Effector memory CD8-positive, alpha-beta T cell (primary cell): ENCODE measurements at regions not wholly inside any gene's neighbourhood (a gene's known extent, or its start where the extent isn't known, plus 50 kb on each side); places are given as distances from the start of the nearest gene placed in this dataset.

Source experiments
- ATAC-seq: fragments of 150-1000 bp; cut with Tn5 transposase; replicated peaks from 2 replicates; pipeline ENCODE4 v1.10.0; 2021; ENCODE audit warnings: mild to moderate bottlenecking, moderate library complexity
- DNase-seq, 3 experiments: peaks; one replicate each; pipeline ENCODE4 v3.0.0; 2021
- H3K27ac Mint-ChIP-seq, 2 donors: one replicate each; pipeline ENCODE4 v1.8.0; 2022; ENCODE audit warnings: mild to moderate bottlenecking in 2 of 2, mixed read lengths in 2 of 2, moderate library complexity in 2 of 2
- H3K27me3 Mint-ChIP-seq, 2 donors: one replicate each; pipeline ENCODE4 v1.8.0; 2022; ENCODE audit warnings: mixed read lengths in 2 of 2
- H3K36me3 Mint-ChIP-seq: one replicate; pipeline ENCODE4 v1.8.0; 2022; ENCODE audit warnings: mild to moderate bottlenecking, moderate library complexity, mixed read lengths; ENCODE audit not compliant: insufficient read depth
- H3K4me1 Mint-ChIP-seq, 2 donors: one replicate each; pipeline ENCODE4 v1.8.0; 2022; ENCODE audit warnings: low read depth in 2 of 2, mixed read lengths in 2 of 2
- H3K4me3 Mint-ChIP-seq, 2 donors: one replicate each; pipeline ENCODE4 v1.8.0; 2022; ENCODE audit warnings: mild to moderate bottlenecking in 2 of 2, mixed read lengths in 2 of 2, moderate library complexity in 2 of 2
- H3K9me3 Mint-ChIP-seq, 2 donors: one replicate each; pipeline ENCODE4 v1.8.0; 2022; ENCODE audit warnings: mixed read lengths in 2 of 2

- no peak for ATAC-seq
- Mint-ChIP-seq H3K27ac (no peak overlapping the region), H3K27me3 (peaks cover 6 to 21% of the 10 kb centered on the region in 2 donors), H3K9me3 (peaks cover 3 to 7% of the 10 kb centered on the region in 2 donors), H3K4me1 (no peaks in the 10 kb centered on the region), H3K36me3 (no peaks in the 10 kb centered on the region), H3K4me3 (no peak overlapping the region)
- no peak for DNase-seq
These were observed 277.2 kb upstream of the TCERG1L start for GRCh38 chr10:131588704-131589220.

DNA sequence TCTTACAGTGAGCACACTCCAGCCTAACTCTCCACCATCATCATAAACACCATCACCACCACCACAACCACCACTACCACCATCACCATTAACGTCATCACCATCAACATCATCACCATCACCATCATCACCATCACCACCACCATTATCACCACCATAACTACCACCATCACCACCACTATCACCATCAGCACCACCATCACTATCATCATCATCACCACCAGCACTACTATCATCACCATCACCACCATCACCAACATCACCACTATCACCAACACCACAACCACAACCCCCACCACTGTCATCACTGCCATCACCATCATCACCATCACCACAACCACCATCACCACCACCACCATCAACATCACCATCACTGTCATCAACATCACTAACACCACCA lies 279.0 kb upstream of the TCERG1L start:
- Mint-ChIP-seq H3K36me3 (no peaks in the 10 kb centered on the region), H3K4me1 (no peaks in the 10 kb centered on the region), H3K4me3 (no peak overlapping the region), H3K27me3 (peaks cover 3 to 16% of the 10 kb centered on the region in 2 donors), H3K9me3 (peaks cover 2 to 7% of the 10 kb centered on the region in 2 donors), H3K27ac (no peak overlapping the region)
- DNase-seq (no peak), ATAC-seq (no peak)

DNA sequence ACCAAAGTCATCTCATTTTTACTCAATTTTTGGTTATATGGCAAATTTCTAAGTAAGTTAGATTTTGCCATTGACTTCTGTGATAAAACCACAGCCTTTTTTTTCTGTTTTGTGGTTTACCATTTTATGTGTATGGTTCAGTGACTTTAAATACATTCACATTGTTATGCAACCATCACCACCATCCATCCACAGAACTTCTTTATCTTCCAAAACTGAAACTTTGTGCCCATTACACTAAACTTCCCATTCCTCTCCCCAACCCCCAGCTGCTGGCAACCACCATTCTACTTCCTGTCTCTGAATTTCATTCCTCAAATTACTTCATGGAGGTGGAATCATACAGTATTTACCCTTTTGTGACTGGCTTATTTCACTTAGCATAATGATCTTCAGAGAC lies 280.4 kb upstream of the TCERG1L start:
- Mint-ChIP-seq H3K27ac (no peak overlapping the region), H3K4me1 (no peaks in the 10 kb centered on the region), H3K9me3 (peaks cover 0 to 1% of the 10 kb centered on the region in 2 donors)

DNA sequence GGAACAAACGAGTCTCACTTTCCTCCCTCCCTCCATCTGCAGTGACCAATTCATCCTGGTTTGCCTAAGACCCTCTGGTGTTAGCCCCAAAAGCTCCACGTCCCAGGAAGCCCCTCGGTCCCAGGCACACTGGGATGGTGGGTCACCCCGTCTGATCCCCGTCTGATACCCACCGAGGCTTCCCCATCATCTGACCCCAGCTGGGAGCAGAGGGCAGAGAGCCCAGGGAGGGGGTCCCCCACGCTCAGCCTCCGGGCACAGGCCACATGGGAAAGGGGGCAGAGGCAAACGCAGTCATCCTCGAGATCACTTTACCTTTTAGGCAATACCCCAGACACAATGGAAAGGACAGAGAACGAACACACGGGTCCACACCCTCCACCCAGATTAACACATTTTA lies 291.6 kb upstream of the PPP2R2D start:
- no peak for DNase-seq
- Mint-ChIP-seq H3K36me3 (no peaks in the 10 kb centered on the region), H3K9me3 (peaks cover 0 to 8% of the 10 kb centered on the region in 2 donors), H3K27ac (no peak overlapping the region), H3K27me3 (peaks cover 10 to 11% of the 10 kb centered on the region in 2 donors), H3K4me3 (no peak overlapping the region), H3K4me1 (no peaks in the 10 kb centered on the region)
- ATAC-seq = no peak

More for the DNA sequence above, 280.4 kb upstream of the TCERG1L start:
- H3K27me3 Mint-ChIP-seq = peaks cover 0 to 2% of the 10 kb centered on the region in 2 donors
- ATAC-seq = no peak
- DNase-seq = no peak
- H3K4me3 Mint-ChIP-seq = no peak overlapping the region
- no peaks in the 10 kb centered on the region for H3K36me3 Mint-ChIP-seq

GRCh38 chr10:131615150-131615549 lies 285.7 kb upstream of the PPP2R2D start:
- Mint-ChIP-seq H3K36me3 (no peaks in the 10 kb centered on the region), H3K27ac (no peak overlapping the region), H3K27me3 (peaks cover 8 to 41% of the 10 kb centered on the region in 2 donors), H3K4me1 (no peaks in the 10 kb centered on the region), H3K9me3 (no peaks in the 10 kb centered on the region), H3K4me3 (no peak overlapping the region)
- DNase-seq = no peak
- ATAC-seq = no peak

GRCh38 chr10:131616040-131616439 lies 284.8 kb upstream of the PPP2R2D start:
- Mint-ChIP-seq H3K27me3 (peaks cover 8 to 42% of the 10 kb centered on the region in 2 donors), H3K9me3 (no peaks in the 10 kb centered on the region), H3K4me3 (no peak overlapping the region), H3K4me1 (no peaks in the 10 kb centered on the region), H3K36me3 (no peaks in the 10 kb centered on the region), H3K27ac (no peak overlapping the region)
- DNase-seq = no peak
- no peak for ATAC-seq

GRCh38 chr10:131617113-131617858 lies 283.5 kb upstream of the PPP2R2D start:
- H3K4me3 Mint-ChIP-seq = no peak overlapping the region
- no peaks in the 10 kb centered on the region for H3K9me3 Mint-ChIP-seq
- ATAC-seq (no peak), DNase-seq (no peak)
- H3K36me3 Mint-ChIP-seq = no peaks in the 10 kb centered on the region
- H3K27me3 Mint-ChIP-seq = peaks cover 8 to 42% of the 10 kb centered on the region in 2 donors
- H3K27ac Mint-ChIP-seq = no peak overlapping the region
- no peaks in the 10 kb centered on the region for H3K4me1 Mint-ChIP-seq

GRCh38 chr10:131618587-131619267 lies 282.1 kb upstream of the PPP2R2D start:
- DNase-seq = no peak
- Mint-ChIP-seq H3K9me3 (no peaks in the 10 kb centered on the region), H3K27me3 (peaks cover 7 to 36% of the 10 kb centered on the region in 2 donors), H3K4me3 (no peak overlapping the region), H3K4me1 (no peaks in the 10 kb centered on the region), H3K27ac (no peak overlapping the region), H3K36me3 (no peaks in the 10 kb centered on the region)
- no peak for ATAC-seq

DNA sequence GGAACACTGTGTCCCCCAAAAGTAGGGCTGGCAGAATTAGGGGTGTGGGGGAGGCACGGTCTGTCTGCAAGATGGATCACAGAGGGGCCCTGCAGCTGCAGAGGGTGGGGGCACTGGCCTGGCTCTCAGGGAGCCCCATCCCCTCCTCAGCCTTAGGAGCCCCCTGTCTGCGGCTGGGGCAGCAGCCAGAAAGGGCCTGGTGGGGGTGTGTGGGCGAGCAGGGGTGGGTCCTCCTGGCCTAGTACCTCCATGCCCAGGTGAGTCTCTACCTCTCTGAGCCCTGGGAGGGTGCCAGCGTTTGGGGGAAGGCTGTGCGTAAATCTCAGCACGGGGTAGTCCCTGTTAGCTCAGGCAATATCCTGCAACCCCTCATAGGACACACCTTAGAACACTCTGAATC lies 280.5 kb upstream of the PPP2R2D start:
- DNase-seq = no peak
- H3K27ac Mint-ChIP-seq = no peak overlapping the region
- no peak for ATAC-seq

DNA sequence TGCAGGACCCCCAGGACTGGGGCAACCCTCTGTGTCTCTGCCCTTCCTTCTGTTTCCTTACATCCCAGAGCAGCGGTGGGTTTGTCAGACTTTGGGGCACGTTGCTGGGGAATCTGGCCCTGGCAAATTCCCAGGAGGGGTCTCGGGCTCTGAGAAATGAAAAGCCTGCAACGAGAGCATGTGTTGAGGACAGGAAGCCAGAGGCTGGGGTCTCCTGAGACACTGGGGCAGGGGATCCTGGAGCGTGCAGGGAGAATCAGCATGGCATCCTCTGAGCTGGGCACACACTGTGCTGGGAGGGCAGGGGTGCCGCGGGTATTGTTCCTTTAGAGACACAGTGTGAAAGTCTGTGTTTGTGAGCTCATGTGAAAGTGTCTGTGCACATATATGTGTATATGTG lies 279.9 kb upstream of the PPP2R2D start:
- Mint-ChIP-seq H3K27me3 (peaks cover 0 to 16% of the 10 kb centered on the region in 2 donors), H3K4me1 (no peaks in the 10 kb centered on the region), H3K36me3 (no peaks in the 10 kb centered on the region), H3K27ac (no peak overlapping the region), H3K4me3 (no peak overlapping the region), H3K9me3 (no peaks in the 10 kb centered on the region)
- ATAC-seq (no peak), DNase-seq (no peak)

More for the DNA sequence above, 280.5 kb upstream of the PPP2R2D start:
- Mint-ChIP-seq H3K4me1 (no peaks in the 10 kb centered on the region), H3K4me3 (no peak overlapping the region), H3K27me3 (peaks cover 0 to 20% of the 10 kb centered on the region in 2 donors), H3K36me3 (no peaks in the 10 kb centered on the region), H3K9me3 (no peaks in the 10 kb centered on the region)

- ATAC-seq = no peak
- Mint-ChIP-seq H3K4me1 (peaks cover 0 to 3% of the 10 kb centered on the region in 2 donors), H3K4me3 (no peak overlapping the region), H3K36me3 (no peaks in the 10 kb centered on the region), H3K9me3 (no peaks in the 10 kb centered on the region), H3K27ac (no peak overlapping the region), H3K27me3 (peaks cover 0 to 8% of the 10 kb centered on the region in 2 donors)
- no peak for DNase-seq
These were observed 278.8 kb upstream of the PPP2R2D start for GRCh38 chr10:131621784-131622624.

DNA sequence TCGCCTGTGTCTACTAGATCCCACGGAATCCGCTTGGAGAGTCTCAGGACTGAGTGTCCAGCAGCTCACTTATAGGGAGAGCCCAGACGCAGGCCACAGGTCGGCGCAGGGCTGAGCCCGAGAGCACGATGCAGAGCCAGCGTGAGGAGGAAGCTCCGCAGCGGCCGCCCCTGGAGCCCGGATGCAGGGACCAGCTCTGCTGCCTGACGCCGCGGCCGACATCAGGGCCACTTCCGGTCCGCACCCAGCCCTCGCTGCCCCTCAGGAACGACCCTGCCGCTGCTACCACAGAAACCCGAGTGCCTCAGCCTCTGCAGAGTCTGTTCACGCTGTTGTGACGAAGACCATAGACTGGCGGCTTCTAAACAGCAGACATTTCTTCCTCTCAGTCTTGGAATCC lies 275.8 kb upstream of the PPP2R2D start:
- no peak for ATAC-seq
- no peak for DNase-seq
- Mint-ChIP-seq H3K9me3 (peaks cover 0 to 7% of the 10 kb centered on the region in 2 donors), H3K4me1 (peaks cover 0 to 3% of the 10 kb centered on the region in 2 donors), H3K27me3 (peaks cover 0 to 2% of the 10 kb centered on the region in 2 donors), H3K4me3 (no peak overlapping the region), H3K36me3 (no peaks in the 10 kb centered on the region), H3K27ac (no peak overlapping the region)

GRCh38 chr10:131626274-131626673 lies 274.5 kb upstream of the PPP2R2D start:
- Mint-ChIP-seq H3K36me3 (no peaks in the 10 kb centered on the region), H3K4me1 (peaks cover 0 to 3% of the 10 kb centered on the region in 2 donors), H3K9me3 (peaks cover 0 to 7% of the 10 kb centered on the region in 2 donors), H3K4me3 (no peak overlapping the region), H3K27me3 (no peaks in the 10 kb centered on the region), H3K27ac (no peak overlapping the region)
- no peak for DNase-seq
- no peak for ATAC-seq
